HG02885 (cell line): ENCODE measurements at regions not wholly inside any gene's neighbourhood (a gene's known extent, or its start where the extent isn't known, plus 50 kb on each side); places are given as distances from the start of the nearest gene placed in this dataset.
"Not testable (repeated sequence)": the region's sequence is repeated elsewhere in the genome, so short reads cannot be mapped to it uniquely, and the experiment has no call there.

Source experiments
- ATAC-seq: cut with Tn5 transposase; IDR thresholded peaks from one replicate; pipeline ENCODE4 v1.9.1; 2021; ENCODE audit warnings: mild to moderate bottlenecking; ENCODE audit not compliant: unreplicated experiment, poor library complexity

DNA sequence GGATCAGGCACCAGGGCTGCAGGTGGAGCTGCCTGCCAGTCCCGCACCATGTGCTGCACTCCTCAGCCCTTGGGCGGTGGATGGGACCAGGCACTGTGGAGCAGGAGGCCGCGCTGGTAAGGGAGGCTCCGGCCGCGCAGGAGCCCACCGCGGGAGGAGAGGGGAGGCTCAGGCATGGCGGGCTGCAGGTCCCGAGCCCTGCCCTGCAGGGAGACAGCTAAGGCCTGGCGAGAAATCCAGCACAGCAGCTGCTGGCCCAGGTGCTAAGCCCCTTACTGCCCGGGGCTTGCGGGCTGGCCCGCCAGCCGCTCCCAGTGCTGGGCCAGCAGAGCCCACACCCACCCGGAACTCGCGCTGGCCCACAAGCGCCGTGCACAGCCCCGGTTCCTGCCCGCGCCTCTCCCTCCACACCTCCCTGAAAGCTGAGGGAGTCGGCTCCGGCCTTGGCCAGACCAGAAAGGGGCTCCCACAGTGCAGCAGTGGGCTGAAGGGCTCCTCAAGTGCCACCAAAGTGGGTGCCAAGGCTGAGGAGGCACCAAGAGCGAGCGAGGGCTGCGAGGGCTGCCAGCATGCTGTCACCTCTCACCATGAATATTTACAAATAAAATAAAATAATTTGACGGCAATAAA lies 294.7 kb downstream of the CD109 start:
- ATAC-seq: not testable (repeated sequence)

- ATAC-seq: no peak
These were observed 293.4 kb downstream of the CD109 start for GRCh38 chr6:73989428-73989827.

DNA sequence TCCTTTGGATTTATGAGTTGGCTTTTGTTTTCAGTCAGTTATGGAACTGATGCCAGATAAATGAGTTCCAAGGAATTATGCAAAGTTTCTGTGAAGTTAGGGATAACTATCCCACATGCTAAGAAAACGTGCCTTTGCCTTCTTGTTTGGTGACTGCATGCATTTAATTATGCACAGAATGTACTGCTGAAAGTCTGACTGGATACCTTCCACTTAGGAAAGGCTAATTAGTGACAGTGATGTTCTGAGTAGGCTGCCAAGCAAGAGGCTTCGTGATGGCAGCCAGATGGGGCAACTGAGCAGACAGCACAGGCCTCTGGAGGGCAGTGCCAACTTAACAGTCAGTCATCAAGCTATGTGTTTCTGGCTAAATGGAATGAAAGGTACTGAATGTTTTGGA lies 289.9 kb downstream of the CD109 start:
- ATAC-seq: no peak

DNA sequence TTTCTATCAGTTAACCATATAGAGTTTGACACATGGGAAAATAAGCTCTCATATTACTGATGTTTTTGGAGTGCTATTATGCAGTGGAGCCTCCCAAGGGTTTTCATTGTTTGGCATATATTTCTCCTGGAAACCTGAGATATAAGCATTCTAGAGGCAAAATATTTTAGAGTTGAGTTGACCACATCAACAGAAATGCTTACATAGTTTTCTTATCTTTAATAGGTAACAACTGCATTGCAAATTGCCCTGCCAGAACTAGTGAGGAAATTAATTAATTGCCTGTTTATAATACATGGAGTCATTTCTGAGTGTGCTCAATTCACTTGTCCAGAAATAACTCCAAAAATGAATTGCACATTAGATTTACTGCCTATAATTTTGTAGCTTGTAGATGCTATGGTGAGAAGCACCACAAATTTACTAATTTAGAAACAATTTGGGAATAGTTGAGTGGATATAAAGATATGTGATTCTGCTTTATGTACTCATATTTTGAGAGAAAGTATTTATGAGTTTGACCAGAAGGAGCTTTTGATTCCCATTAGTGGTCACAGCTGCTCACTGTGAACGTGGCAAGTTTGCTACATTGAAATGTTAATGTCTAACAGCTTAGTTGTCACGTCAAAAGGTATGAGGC lies 288.7 kb downstream of the CD109 start:
- no peak for ATAC-seq

DNA sequence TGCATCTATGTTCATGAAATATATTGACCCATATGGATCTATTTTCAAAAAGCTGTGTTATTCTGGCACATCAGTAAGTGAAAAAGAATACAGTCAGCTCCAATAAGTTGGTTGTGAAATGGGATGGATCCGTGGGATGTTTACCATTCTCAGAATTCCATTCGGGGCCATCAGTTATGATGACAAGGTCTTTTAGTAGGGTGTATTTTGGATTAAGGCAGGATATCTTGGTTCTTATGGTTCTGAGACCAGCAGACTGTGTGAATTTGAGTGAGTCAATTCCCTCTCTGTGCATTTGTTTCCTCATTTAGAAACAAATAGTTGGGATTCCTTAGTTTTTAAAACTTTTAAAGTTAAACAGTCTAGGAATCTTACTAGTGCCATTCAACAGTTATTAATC lies 287.4 kb downstream of the CD109 start:
- ATAC-seq: no peak

DNA sequence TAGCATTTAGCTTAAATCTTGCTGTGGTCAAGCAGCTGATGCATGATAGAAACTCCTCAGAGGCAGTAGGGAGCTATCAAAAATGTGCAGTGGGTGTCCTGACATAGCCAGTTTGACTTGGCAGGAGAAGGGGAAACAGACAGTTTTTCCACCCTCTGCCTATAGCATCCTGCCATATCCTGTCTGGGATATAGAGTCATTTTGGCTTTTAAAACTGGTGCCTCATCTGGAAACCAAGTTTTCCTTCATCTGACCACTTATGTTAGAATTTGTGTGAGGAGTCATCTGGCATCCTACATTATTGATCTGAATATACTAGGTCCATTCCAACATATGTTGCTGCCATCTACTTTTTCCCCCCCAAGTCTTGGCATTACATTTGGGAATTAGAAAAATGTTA lies 284.1 kb downstream of the CD109 start:
- ATAC-seq: no peak

DNA sequence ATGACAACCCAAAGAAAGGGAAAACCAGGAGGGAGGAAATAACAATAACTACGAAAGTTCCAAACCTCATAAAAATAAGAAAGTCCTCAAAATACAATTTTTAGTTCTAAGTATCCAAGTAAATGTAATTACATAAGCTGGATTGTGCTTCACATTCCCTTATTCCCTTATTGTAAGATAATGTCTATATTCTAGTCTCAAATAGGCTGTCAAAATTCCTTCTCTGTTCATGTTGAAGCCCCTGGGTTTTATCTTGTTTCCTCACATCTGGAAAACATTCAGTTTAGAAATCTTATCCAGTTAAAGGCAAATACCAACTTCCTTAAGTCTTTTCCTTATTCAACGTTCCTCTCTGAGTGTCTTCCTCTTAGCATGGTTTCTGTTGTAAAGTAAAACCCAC lies 282.3 kb downstream of the CD109 start:
- ATAC-seq: no peak

DNA sequence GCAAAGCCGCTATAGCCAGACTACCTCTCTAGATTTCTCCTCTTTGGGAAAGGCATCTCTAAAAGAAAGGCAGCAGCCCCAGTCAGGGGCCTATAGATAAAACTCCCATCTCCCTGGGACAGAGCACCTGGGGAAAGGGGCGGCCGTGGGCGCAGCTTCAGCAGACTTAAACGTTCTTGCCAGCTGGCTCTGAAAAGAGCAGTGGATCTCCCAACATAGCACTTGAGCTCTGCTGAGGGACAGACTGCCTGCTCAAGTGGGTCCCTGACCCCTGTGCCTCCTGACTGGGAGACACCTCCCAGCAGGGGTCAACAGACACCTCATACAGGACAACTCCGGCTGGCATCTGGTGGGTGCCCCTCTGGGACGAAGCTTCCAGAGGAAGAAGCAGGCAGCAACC lies 276.5 kb downstream of the CD109 start:
- not testable (repeated sequence) for ATAC-seq

DNA sequence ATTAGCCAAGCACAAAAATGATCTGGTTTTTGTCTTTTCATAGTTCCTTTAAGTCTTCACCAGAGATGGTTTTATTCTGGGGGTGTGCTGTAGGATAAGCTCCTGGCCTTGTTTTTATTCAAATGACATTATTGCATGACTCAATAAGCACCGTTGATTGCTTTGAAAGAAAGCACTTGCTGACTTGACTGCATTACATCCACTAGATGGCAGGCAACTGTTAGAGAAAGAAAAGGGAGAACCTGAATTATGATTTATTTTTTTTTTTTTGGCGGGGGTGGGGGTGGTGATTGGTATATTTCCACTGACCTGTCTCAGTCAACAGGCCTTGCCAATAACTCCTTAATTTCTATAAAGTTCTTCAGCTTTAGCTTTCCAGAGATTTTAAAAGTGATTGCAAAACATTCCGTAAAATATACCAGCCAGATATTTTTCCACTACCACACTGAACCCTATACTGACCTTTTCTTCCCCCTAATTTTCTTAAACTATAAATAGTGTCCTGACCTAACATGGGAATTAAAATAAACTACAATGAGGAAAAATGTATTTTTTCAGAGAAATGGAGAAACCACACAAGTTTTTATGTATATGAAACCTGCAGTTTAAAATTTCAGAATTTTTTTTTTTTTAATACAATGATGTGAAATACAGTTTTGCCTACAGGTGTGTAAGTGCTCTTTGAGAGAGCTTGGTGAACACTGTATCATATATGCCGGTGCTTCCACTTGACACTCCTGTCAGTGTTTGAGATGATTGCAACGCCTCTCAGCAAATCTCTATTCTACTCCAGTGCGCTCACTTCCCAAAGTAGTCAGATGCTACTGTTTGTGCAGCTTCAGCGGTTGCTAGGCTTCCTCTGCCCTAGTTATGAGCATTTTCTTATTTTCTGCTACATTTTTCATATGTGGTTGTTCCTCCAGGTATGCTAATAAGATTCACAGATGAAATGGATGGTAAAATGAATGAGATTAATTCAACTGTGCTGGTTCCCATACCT lies 274.3 kb downstream of the CD109 start:
- peak; percentile 78 for ATAC-seq

GRCh38 chr6:73968221-73968757 lies 272.3 kb downstream of the CD109 start:
- no peak for ATAC-seq

- no peak for ATAC-seq
These were observed 269.6 kb downstream of the CD109 start for GRCh38 chr6:73965539-73966029.

DNA sequence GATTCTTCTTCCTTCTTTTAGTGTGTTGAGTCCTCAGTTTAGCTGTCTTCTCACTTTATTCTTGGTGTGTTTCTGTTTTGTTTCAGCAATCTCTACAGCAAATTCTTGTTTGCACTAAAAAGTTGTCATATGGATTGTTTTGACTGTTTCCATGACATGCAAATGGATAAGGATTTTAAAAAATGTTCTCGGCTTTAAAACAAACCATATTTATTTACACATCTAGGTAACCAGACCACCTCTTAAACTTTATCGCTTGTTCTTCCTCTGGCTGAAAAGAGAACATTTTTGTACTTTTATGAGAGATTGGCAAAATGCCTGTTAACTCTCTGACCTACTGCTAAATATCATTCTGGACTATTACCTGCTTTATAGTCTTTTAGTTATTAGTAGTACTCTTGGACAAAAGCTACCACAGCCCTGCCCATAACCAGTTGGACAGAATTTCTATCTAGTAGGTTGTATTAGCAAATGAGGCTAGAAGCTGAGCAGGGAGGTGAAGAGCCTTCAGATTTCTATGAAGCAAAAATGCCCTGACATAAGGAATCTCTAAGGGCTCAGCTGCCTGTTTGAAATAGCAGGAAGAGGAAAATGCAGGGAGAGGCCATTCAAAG lies 268.3 kb downstream of the CD109 start:
- ATAC-seq: no peak

GRCh38 chr6:73962884-73963283 lies 266.9 kb downstream of the CD109 start:
- ATAC-seq: no peak

- ATAC-seq: no peak
These were observed 260.3 kb downstream of the CD109 start for GRCh38 chr6:73956305-73956704.

DNA sequence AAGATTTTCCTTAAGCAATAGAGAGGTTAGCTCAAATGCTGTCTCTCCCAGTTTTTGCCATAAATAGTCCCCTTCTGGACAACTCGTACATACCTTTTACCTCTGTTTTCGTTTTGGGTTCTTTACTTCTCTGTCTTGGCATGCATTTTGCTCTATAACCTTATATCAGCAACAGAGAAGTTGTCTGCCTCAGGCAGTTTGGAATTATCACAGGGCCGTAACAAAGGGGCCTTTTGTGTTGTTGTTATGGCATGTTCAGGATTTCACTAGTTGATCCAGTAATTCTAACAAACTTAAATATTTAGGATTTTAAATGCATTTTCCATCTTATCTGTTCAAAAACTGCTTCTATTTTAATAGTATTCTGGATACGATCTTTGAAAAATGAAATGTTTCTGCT lies 259.8 kb downstream of the CD109 start:
- ATAC-seq: no peak

GRCh38 chr6:73954881-73955280 lies 258.9 kb downstream of the CD109 start:
- no peak for ATAC-seq

DNA sequence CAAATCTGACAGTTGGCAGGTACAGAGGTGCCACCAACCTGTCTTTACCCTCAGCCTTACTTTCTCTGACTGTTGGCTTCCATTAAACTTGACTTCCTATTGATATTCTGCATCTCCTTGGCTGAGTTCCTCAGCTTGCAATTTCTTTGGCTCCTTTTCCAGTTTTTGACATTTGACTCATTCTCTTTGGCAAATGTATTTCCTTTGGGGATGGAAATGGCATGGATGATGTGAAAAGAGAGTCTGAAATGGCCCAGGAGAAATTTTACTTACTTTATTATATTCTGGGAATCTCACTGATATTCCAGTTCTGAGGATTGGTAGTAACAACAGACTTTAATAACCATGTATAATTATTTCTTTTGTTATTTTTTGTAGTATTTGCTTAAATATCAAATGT lies 255.2 kb downstream of the CD109 start:
- ATAC-seq: no peak

- ATAC-seq: no peak
These were observed 248.1 kb downstream of the CD109 start for GRCh38 chr6:73943930-73944652.

- no peak for ATAC-seq
These were observed 247.4 kb downstream of the CD109 start for GRCh38 chr6:73943411-73943810.
